GM18861 (cell line): ENCODE measurements at regions not wholly inside any gene's neighbourhood (a gene's known extent, or its start where the extent isn't known, plus 50 kb on each side); places are given as distances from the start of the nearest gene placed in this dataset.

Experiments used
- ATAC-seq: cut with Tn5 transposase; IDR thresholded peaks from one replicate; pipeline ENCODE4 v1.9.1; 2021; ENCODE audit not compliant: unreplicated experiment

- ATAC-seq, result no peak
Observed at GRCh38 chr18:78540636-78541529, 438.7 kb upstream of the SALL3 start.

DNA sequence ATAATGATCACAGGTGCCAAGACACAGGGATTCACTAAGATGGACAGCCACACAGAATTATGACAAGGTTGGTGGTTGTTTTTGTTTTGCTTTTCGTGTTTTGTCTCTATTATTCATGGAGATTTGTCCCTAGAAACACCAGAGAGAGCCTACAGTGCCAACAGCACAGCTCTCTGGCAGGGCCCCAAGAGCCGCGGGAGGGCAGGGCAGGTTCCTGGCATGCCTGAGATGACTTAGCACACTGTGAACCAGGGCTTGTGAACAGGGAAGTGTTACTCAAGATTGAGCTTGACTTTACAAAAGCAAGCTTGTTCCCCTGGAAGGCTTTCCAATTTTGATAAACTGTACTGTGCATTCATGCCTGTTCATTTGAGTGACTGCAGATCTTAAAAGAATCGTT is 437.4 kb upstream of the SALL3 start:
- ATAC-seq, result no peak

GRCh38 chr18:78543201-78543725 is 436.4 kb upstream of the SALL3 start:
- no peak for ATAC-seq

DNA sequence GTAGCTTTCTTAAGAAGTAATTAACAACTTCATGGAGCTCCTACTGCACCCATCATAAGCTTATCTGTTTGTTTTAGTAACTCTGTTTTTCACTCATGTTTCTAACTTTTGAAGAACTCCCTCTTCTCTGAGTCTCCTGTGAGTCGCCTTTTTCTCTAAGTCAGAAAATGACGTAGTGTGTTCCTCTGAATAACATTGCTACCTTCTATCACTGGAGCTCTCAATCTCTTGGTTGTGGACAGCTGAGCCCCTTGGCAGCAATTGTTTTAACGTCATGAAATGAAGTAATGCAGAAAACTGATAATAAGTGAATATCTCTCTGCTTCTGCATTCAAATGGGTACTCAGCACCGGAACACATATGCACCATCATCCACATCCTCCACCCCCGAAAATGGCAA is 433.3 kb upstream of the SALL3 start:
- ATAC-seq, result no peak

DNA sequence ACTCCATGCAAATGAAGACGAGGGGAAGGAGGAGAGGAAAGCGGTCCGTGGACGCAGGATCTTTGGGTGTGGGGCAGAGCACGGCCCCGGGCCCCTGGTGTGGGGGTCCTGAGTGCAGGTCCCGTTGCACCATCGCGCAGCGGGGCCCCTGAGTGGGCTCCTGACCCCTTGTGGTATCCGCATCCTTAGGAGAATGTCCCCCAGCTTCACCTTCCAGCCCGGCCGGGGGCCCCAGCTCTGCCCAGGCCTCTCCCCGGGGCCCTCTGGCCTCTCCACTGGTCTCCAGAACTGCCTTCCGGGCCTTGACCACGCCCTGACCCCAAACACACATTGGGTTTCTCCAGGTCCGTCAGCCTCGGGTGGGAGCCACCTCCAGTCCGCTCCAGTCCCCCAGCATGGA is 431.8 kb upstream of the SALL3 start:
- no peak for ATAC-seq

DNA sequence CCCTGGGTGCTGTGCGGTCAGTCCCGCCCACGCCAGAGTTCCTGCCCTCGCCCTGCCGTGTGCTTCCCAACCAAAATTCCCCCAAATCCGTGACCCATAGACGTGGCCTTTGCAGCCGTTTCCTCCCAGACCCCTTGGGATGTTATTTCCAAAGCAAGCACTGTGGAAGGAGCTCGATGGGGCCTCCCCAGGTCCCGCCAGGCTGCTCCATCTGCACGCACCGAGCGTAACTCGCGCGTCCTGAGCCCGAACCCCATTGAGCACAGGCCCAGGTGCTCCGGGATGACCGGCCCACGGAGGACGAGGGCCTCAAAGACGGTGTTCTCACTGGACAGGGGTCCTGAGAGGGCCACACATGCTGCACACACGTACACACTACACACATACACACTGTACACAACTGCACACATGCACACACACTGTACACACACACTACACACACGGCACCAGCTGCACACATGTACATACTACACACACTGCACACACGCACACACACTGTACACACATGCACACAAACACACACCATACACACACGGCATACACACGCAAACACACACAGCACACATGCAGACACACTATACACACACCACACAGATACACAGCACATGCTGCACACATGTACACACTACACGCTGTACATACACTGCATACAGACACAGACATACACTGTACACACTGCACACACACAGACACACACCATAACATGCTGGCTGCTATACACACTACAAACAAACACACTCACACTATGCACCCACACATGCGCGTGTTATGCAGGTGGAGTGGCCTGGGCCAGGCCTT is 431.2 kb upstream of the SALL3 start:
- no peak for ATAC-seq

GRCh38 chr18:78549971-78550370 is 429.6 kb upstream of the SALL3 start:
- ATAC-seq, result no peak

DNA sequence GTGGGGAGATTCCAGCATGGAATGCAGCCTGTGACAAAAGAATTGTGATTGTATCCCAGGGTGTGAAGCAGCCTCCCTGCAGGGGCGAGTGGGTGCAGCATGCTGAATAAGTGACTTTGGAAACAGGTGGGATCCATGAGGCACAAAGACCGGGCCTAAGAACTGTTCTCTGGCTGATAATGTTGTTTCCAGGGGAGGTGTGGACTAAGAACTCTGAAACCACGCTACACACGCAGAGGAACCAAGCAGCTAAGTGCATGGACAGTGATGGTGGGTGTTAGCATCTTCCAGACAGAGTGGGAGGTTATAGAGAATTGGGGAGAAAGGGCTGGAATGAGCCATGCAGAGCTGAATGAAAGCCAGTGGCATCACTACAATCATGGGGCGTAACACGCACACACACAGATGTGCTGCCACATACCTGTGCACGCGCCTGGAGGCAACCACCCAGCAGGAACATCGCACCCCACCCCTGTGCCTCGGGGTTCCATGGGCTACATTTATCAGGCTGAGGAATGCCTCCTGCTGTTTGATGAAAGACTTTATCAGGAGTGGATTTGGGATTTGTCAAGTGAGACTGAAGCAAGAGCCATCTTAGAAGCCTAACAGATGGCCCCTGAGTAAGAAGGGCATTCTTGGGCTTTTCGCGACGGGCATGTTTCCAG is 424.5 kb upstream of the SALL3 start:
- no peak for ATAC-seq

DNA sequence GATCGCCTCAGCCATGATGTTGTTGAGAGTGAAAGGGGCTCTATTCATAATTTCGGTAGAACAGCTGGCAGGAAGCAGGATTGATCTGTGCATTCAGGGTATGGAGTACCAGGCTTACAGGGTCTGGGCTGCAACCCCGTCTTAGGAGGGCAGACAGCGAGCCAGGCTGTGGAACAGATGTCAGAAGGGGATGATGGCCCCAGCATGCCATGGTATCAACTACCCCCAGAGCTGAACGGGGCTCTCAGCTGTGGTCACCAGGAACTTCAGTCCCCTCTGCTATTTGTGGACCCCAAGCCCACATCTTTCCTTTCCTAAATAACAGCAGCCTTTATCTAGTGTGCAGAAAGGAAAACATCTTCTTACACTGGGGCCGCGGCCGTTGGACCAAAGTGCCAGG is 422.2 kb upstream of the SALL3 start:
- no peak for ATAC-seq

DNA sequence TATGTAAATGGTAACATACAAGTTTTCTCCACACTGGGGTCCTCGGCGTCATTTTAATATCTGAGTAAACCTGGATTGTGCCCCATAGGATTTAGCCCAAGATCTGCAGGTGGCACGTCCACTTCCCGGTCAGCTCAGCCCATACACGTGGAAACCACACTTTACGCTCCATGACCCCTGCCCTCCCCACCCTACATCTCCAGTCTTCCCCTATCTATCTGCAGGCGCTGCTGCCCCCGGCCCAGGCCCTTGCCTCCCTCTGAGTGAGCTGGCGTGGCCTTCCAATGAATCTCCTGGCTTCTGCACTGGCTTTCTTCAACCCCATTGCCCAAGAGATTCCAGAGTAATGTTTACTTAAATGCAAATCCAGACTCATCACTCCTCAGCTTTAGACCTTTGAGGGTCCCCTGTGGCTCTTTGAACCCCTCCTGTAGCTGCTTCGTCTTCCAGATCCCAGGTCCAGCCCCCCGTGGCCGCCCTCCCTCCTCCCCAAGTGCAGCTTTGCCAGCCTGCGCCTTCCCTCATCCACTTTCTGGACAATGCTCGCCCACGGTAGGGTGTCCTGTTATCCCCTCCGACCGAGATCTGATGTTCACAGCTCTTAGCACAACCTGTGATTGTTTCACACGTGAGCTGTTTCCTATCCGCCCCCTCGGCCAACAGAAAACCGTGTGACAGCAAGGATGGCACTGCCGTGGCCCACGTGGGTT is 421.4 kb upstream of the SALL3 start:
- no peak for ATAC-seq

DNA sequence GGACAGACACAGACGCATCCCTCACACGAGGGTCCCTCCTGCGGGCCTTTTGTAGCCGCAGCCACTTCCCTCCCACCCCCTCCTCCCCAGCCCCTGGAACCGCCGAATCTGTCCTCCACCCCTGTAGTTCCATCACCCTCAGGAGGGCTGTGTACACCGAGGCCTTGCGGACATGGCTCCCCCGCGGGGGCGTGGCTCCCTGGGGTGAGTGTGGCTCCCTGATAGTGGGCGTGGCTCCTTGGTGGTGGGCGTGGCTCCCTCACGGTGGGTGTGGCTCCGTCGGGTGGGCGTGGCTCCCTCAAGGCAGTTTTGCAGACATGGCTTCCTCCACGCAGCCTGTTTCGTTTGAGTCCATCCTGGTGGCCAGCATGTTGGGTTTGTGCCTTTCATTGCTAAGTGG is 420.7 kb upstream of the SALL3 start:
- no peak for ATAC-seq

DNA sequence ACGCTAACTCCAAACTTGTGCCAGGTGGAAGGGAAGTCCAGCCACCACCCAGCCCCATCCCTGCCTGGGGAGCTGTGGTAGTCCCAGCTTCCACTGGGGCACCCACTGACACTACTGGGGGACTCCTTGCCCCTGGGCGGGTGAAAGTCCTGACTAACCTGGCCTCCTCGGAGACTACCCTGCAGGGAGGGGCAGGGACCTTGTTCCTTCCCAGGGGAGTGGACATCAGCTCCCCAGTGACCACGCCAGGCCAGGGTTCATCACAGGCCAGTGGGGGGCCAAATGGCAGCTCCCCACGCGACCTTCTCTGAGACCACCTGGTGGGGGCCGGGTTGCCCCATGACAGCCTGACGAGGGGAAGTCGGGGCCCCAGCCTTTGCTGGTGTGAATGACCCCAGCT is 420.0 kb upstream of the SALL3 start:
- no peak for ATAC-seq

- ATAC-seq, result no peak
Observed at GRCh38 chr18:78561757-78562510, 417.7 kb upstream of the SALL3 start.

GRCh38 chr18:78562531-78562961 is 417.1 kb upstream of the SALL3 start:
- no peak for ATAC-seq

DNA sequence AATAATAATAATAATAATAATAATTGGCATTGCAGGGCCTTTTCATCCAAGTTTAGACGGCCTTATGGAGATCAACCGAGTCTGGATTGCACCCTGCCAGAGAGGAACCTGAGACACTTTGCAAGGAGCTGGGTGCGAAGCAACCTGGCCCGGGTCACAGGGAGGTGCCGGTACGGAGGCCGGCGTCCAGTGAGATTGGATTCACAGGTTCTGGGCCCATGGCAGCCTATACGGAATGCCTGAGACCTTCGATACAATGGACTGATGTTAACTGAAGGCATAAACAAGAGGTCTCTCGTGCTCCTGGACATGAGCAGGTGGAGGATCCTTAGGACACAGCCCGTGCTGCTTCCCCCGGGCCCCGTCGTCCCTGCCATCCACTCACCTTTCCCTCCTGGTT is 416.5 kb upstream of the SALL3 start:
- no peak for ATAC-seq

DNA sequence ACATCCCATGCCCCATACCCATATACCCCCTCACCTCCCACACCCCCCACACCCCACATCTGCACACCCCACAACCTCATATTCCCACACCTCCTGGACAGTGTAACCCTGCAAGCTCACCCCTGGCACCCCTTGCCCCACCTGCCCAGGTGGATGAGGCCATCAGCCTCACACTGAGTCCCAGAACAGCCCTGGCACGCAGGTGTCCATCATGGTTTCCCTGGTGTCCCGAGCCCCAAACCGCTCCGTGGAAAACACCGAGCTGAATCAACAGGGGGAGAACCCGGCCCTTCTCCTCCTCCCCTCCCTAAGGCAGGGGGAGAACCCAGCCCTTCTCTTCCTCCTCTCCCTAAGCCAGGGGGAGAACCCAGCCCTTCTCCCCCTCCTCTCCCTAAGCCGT is 415.6 kb upstream of the SALL3 start:
- ATAC-seq, result no peak

GRCh38 chr18:78564518-78564917 is 415.1 kb upstream of the SALL3 start:
- no peak for ATAC-seq

GRCh38 chr18:78565240-78565639 is 414.4 kb upstream of the SALL3 start:
- no peak for ATAC-seq

DNA sequence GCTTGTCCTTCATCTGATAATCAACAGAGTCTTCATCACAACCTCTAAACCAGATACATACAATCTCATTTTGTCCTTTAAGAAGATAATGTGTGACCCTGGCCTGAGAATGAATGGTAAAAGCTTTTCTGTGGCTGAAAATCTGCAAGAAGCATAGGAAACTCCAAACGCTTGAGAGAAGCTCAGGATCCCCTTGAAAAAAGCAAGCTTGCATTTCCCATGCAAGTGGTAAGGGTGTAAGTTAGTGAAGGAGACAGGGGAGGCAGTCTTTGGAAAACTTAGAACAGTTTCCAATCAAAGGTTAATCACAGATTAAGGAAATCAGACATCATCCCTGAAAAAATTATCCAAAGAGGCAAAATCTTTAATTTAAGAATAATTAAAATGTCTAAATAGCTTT is 413.6 kb upstream of the SALL3 start:
- no peak for ATAC-seq

GRCh38 chr18:78566720-78567119 is 412.9 kb upstream of the SALL3 start:
- no peak for ATAC-seq
